ENCODE measurements at regions not wholly inside any gene's neighbourhood (a gene's known extent, or its start where the extent isn't known, plus 50 kb on each side); places are given as distances from the start of the nearest gene placed in this dataset.

DNA sequence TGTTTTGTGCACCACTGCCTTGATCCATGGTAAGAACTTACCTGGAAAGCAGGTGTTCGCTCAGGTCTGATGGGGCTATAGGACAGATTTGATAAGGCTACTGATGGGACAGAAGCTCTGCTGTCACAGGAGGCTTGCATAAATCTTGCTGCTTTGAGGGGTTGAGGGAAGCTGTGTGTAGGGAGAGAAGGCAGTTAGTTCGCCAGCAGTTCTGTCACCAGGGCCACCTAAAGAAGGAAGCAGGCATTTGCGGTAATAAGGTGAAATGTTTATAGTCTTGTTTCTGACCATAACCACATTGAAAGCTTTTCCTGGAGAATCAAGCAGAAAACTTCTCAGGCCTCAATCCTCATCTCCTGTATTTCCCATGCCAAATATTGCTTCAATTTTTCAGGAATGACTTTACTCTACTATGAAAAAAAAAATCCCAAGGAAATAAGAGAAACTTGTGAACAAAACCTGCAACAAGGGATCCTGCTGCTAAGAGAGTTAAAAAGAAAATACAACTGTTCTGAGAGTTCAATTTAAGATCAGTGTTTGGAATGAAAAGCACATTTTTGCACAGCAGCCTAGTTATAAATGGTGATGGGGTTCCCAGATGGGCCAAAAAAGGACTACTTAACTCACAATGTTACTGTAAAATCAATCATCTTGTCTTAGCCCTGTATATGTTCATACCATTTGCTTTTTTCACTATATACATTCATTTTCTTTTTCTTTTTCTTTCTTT, 122.0 kb upstream of the RANBP3L start:
- RAD21 ChIA-PET (ENCODE audit: unreplicated experiment) = no interaction called here
- in situ Hi-C loops (cut with MboI) = no loop called here
- TF ChIP-seq, protein P1, sequence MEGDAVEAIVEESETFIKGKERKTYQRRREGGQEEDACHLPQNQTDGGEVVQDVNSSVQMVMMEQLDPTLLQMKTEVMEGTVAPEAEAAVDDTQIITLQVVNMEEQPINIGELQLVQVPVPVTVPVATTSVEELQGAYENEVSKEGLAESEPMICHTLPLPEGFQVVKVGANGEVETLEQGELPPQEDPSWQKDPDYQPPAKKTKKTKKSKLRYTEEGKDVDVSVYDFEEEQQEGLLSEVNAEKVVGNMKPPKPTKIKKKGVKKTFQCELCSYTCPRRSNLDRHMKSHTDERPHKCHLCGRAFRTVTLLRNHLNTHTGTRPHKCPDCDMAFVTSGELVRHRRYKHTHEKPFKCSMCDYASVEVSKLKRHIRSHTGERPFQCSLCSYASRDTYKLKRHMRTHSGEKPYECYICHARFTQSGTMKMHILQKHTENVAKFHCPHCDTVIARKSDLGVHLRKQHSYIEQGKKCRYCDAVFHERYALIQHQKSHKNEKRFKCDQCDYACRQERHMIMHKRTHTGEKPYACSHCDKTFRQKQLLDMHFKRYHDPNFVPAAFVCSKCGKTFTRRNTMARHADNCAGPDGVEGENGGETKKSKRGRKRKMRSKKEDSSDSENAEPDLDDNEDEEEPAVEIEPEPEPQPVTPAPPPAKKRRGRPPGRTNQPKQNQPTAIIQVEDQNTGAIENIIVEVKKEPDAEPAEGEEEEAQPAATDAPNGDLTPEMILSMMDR (IDR thresholded peaks at IDR 0.05 in 2 of 3, conservative IDR thresholded peaks at IDR 0.05 in 1 of 3; ENCODE audit: control insufficient read depth in 2 of 3, extremely low read depth in 1 of 3, insufficient read depth in 1 of 3, low read depth in 3 of 3, low read length in 3 of 3) = no peak
- TF ChIP-seq, protein P2, sequence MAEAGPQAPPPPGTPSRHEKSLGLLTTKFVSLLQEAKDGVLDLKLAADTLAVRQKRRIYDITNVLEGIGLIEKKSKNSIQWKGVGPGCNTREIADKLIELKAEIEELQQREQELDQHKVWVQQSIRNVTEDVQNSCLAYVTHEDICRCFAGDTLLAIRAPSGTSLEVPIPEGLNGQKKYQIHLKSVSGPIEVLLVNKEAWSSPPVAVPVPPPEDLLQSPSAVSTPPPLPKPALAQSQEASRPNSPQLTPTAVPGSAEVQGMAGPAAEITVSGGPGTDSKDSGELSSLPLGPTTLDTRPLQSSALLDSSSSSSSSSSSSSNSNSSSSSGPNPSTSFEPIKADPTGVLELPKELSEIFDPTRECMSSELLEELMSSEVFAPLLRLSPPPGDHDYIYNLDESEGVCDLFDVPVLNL (IDR thresholded peaks at IDR 0.05; ENCODE audit: low read depth, low read length) = no peak
- TF ChIP-seq POLR2A (IDR thresholded peaks at IDR 0.05; ENCODE audit: low read depth, low read length) (no peak), NFYB (IDR thresholded peaks at IDR 0.05; ENCODE audit: insufficient read depth, low read depth, low read length) (no peak), CHD2 (IDR thresholded peaks at IDR 0.05; ENCODE audit: borderline replicate concordance, low read depth, low read length) (no peak), ZNF274 (IDR thresholded peaks at IDR 0.05; ENCODE audit: insufficient read depth, insufficient read length) (no peak), EP300 (IDR thresholded peaks at IDR 0.05; ENCODE audit: borderline replicate concordance in 1 of 2, control insufficient read depth in 1 of 2, low read depth in 2 of 2, low read length in 2 of 2) (no peak), MYB (IDR thresholded peaks at IDR 0.05; ENCODE audit: borderline replicate concordance, low read depth, low read length) (no peak), HDAC6 (IDR thresholded peaks at IDR 0.05; ENCODE audit: unreplicated experiment) (no peak), IKZF2 (IDR thresholded peaks at IDR 0.05) (no peak)
- TF ChIP-seq, protein P3, sequence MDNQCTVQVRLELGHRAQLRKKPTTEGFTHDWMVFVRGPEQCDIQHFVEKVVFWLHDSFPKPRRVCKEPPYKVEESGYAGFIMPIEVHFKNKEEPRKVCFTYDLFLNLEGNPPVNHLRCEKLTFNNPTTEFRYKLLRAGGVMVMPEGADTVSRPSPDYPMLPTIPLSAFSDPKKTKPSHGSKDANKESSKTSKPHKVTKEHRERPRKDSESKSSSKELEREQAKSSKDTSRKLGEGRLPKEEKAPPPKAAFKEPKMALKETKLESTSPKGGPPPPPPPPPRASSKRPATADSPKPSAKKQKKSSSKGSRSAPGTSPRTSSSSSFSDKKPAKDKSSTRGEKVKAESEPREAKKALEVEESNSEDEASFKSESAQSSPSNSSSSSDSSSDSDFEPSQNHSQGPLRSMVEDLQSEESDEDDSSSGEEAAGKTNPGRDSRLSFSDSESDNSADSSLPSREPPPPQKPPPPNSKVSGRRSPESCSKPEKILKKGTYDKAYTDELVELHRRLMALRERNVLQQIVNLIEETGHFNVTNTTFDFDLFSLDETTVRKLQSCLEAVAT (IDR thresholded peaks at IDR 0.05) = no peak
- TF ChIP-seq, protein P4, sequence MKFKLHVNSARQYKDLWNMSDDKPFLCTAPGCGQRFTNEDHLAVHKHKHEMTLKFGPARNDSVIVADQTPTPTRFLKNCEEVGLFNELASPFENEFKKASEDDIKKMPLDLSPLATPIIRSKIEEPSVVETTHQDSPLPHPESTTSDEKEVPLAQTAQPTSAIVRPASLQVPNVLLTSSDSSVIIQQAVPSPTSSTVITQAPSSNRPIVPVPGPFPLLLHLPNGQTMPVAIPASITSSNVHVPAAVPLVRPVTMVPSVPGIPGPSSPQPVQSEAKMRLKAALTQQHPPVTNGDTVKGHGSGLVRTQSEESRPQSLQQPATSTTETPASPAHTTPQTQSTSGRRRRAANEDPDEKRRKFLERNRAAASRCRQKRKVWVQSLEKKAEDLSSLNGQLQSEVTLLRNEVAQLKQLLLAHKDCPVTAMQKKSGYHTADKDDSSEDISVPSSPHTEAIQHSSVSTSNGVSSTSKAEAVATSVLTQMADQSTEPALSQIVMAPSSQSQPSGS (IDR thresholded peaks at IDR 0.05; ENCODE audit: low read length) = no peak
- TF ChIP-seq, protein P5, sequence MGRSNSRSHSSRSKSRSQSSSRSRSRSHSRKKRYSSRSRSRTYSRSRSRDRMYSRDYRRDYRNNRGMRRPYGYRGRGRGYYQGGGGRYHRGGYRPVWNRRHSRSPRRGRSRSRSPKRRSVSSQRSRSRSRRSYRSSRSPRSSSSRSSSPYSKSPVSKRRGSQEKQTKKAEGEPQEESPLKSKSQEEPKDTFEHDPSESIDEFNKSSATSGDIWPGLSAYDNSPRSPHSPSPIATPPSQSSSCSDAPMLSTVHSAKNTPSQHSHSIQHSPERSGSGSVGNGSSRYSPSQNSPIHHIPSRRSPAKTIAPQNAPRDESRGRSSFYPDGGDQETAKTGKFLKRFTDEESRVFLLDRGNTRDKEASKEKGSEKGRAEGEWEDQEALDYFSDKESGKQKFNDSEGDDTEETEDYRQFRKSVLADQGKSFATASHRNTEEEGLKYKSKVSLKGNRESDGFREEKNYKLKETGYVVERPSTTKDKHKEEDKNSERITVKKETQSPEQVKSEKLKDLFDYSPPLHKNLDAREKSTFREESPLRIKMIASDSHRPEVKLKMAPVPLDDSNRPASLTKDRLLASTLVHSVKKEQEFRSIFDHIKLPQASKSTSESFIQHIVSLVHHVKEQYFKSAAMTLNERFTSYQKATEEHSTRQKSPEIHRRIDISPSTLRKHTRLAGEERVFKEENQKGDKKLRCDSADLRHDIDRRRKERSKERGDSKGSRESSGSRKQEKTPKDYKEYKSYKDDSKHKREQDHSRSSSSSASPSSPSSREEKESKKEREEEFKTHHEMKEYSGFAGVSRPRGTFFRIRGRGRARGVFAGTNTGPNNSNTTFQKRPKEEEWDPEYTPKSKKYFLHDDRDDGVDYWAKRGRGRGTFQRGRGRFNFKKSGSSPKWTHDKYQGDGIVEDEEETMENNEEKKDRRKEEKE (IDR thresholded peaks at IDR 0.05) = no peak
- TF ChIP-seq, protein P6, sequence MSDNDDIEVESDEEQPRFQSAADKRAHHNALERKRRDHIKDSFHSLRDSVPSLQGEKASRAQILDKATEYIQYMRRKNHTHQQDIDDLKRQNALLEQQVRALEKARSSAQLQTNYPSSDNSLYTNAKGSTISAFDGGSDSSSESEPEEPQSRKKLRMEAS (IDR thresholded peaks at IDR 0.05; ENCODE audit: low read depth, low read length) = no peak

More for the DNA sequence above, 122.0 kb upstream of the RANBP3L start:
- H3K4me2 ChIP-seq (ENCODE audit: control insufficient read depth, insufficient read depth) = no peak overlapping the region
- ChIA-PET POLR2A (interaction anchor here (0.6 kb wide), 1 partner anchor 202 kb away, joined by 3 read pairs; no protein-coding TSS in a partner anchor), SMC1A (ENCODE audit: uncharacterized antibody, unreplicated experiment) (no interaction called here), CTCF (no interaction called here)
- H3K36me3 ChIP-seq (ENCODE audit: control insufficient read depth in 2 of 2, insufficient read depth in 2 of 2, low read length in 1 of 2) = no peaks in the 10 kb centered on the region
- FAIRE-seq = no peak
- H3K27ac ChIP-seq (ENCODE audit: control insufficient read depth, insufficient read depth) = no peak overlapping the region
- DNase-seq (ENCODE audit: low read depth, low spot score) = no peak
- H3K4me3 ChIP-seq = no peak overlapping the region
- H3K9ac ChIP-seq (ENCODE audit: control insufficient read depth, insufficient read depth, low read length) = no peak overlapping the region
- intact Hi-C loops (cut with micrococcal nuclease; ENCODE audit: unreplicated experiment) = no loop called here
- 27% methylated on average over 3 of the region's 3 CpGs for WGBS (ENCODE audit: insufficient coverage, insufficient replicate concordance, low lambda C conversion rate, missing lambda C conversion rate)
- no peaks in the 10 kb centered on the region for H3K9me3 ChIP-seq (replicated peaks; ENCODE audit: control insufficient read depth, insufficient read depth, low read length)
- no peak for ATAC-seq
- H3K79me2 ChIP-seq (ENCODE audit: control insufficient read depth, insufficient read depth, low read length) = no peaks in the 10 kb centered on the region
- no peaks in the 10 kb centered on the region for H3K4me1 ChIP-seq (ENCODE audit: control insufficient read depth, insufficient read depth, low read length)
- no TSS peak for BruUV-seq (replicated peaks)
- no peak overlapping the region for H2AFZ ChIP-seq (ENCODE audit: control insufficient read depth, low read depth, low read length)
- H3K27me3 ChIP-seq (replicated peaks in 1 of 2; ENCODE audit: control insufficient read depth in 2 of 2, insufficient read depth in 2 of 2, low read length in 1 of 2) = peaks cover 0 to 1% of the 10 kb centered on the region in 2 experiments; a peak in 3 of 4 replicates
- no peaks in the 10 kb centered on the region for H4K20me1 ChIP-seq (ENCODE audit: control insufficient read depth, insufficient read depth)
